Activated CD8-positive, alpha-beta T cell treated with anti-CD3 and anti-CD28 coated beads, Interleukin-2, amount 10 ng/mL, durations not matched to agents 7 days and 5 days (primary cell): ENCODE measurements at regions not wholly inside any gene's neighbourhood (a gene's known extent, or its start where the extent isn't known, plus 50 kb on each side); places are given as distances from the start of the nearest gene placed in this dataset.
"Not testable (repeated sequence)": the region's sequence is repeated elsewhere in the genome, so short reads cannot be mapped to it uniquely, and the experiment has no call there.

Experiments used
- ATAC-seq: fragments of 150-1000 bp; cut with Tn5 transposase; one replicate; pipeline ENCODE4 v1.10.0; 2021; ENCODE audit warnings: moderate library complexity
- CTCF ChIA-PET: fragments of 350-600 bp; sonication (Branson Sonifier 250); formaldehyde crosslinking; loops from one replicate; lab custom pipeline; 2021; ENCODE audit warnings: antibody characterized with exemption; lab: Charles Lee
- POLR2A ChIA-PET: fragments of 350-600 bp; sonication (Branson Sonifier 250); formaldehyde crosslinking; loops from one replicate; lab custom pipeline; 2021; ENCODE audit warnings: antibody characterized with exemption; lab: Charles Lee
- DNase-seq: peaks from one replicate; pipeline ENCODE4 v3.0.0-alpha.2; 2020
- H3K27ac Mint-ChIP-seq: one replicate; pipeline ENCODE4 v1.8.0; 2021; ENCODE audit warnings: mild to moderate bottlenecking, mixed read lengths
- H3K27me3 Mint-ChIP-seq: one replicate; pipeline ENCODE4 v1.8.0; 2021; ENCODE audit warnings: low read depth, mixed read lengths
- H3K36me3 Mint-ChIP-seq: one replicate; pipeline ENCODE4 v1.8.0; 2021; ENCODE audit warnings: low read depth, mixed read lengths
- H3K4me1 Mint-ChIP-seq: one replicate; pipeline ENCODE4 v1.8.0; 2021; ENCODE audit warnings: low read depth, mixed read lengths
- H3K4me3 Mint-ChIP-seq: one replicate; pipeline ENCODE4 v1.8.0; 2021; ENCODE audit warnings: mild to moderate bottlenecking, mixed read lengths
- H3K9me3 Mint-ChIP-seq: one replicate; pipeline ENCODE4 v1.8.0; 2022; ENCODE audit warnings: mixed read lengths; ENCODE audit not compliant: insufficient read depth

- H3K4me3 Mint-ChIP-seq, result no peak overlapping the region
- POLR2A ChIA-PET, result no interaction called here
- no peaks in the 10 kb centered on the region for H3K4me1 Mint-ChIP-seq
- no peak overlapping the region for H3K27ac Mint-ChIP-seq
- peaks cover 3% of the 10 kb centered on the region for H3K27me3 Mint-ChIP-seq
- CTCF ChIA-PET, result no interaction called here
- DNase-seq, result no peak
- no peaks in the 10 kb centered on the region for H3K9me3 Mint-ChIP-seq
- no peaks in the 10 kb centered on the region for H3K36me3 Mint-ChIP-seq
- ATAC-seq, result no peak
These were observed 80.8 kb upstream of the AGAP1 start for GRCh38 chr2:235413064-235413463.

- Mint-ChIP-seq H3K36me3 (no peaks in the 10 kb centered on the region), H3K27ac (no peak overlapping the region), H3K27me3 (peaks cover 3% of the 10 kb centered on the region), H3K4me1 (no peaks in the 10 kb centered on the region), H3K9me3 (no peaks in the 10 kb centered on the region), H3K4me3 (no peak overlapping the region)
- ChIA-PET CTCF (no interaction called here), POLR2A (no interaction called here)
- ATAC-seq (no peak), DNase-seq (no peak)
These were observed 79.4 kb upstream of the AGAP1 start for GRCh38 chr2:235414422-235414821.

GRCh38 chr2:235416858-235417499, 76.9 kb upstream of the AGAP1 start:
- Mint-ChIP-seq H3K36me3 (no peaks in the 10 kb centered on the region), H3K27ac (no peak overlapping the region), H3K4me3 (no peak overlapping the region), H3K4me1 (no peaks in the 10 kb centered on the region), H3K9me3 (no peaks in the 10 kb centered on the region), H3K27me3 (peaks cover 3% of the 10 kb centered on the region)
- ChIA-PET POLR2A (no interaction called here), CTCF (no interaction called here)
- DNase-seq (no peak), ATAC-seq (no peak)

- Mint-ChIP-seq H3K9me3 (no peaks in the 10 kb centered on the region), H3K36me3 (no peaks in the 10 kb centered on the region), H3K27ac (no peak overlapping the region), H3K4me1 (no peaks in the 10 kb centered on the region), H3K4me3 (no peak overlapping the region), H3K27me3 (peaks cover 3% of the 10 kb centered on the region)
- ChIA-PET CTCF (interaction anchor here (1.0 kb wide), 1 partner anchor 12 kb away, joined by 3 read pairs; no protein-coding TSS in a partner anchor), POLR2A (no interaction called here)
- DNase-seq, result no peak
- ATAC-seq, result no peak
These were observed 74.9 kb upstream of the AGAP1 start for GRCh38 chr2:235418918-235419317.

GRCh38 chr2:235419996-235420395, 73.8 kb upstream of the AGAP1 start:
- no peak overlapping the region for H3K4me3 Mint-ChIP-seq
- ChIA-PET CTCF (no interaction called here), POLR2A (no interaction called here)
- H3K36me3 Mint-ChIP-seq, result no peaks in the 10 kb centered on the region
- H3K9me3 Mint-ChIP-seq, result no peaks in the 10 kb centered on the region
- H3K4me1 Mint-ChIP-seq, result no peaks in the 10 kb centered on the region
- ATAC-seq (no peak), DNase-seq (no peak)
- no peak overlapping the region for H3K27ac Mint-ChIP-seq
- peaks cover 3% of the 10 kb centered on the region for H3K27me3 Mint-ChIP-seq

- ATAC-seq, result no peak
- no peak overlapping the region for H3K4me3 Mint-ChIP-seq
- no peak for DNase-seq
- POLR2A ChIA-PET, result no interaction called here
- CTCF ChIA-PET, result no interaction called here
- no peaks in the 10 kb centered on the region for H3K4me1 Mint-ChIP-seq
- H3K27me3 Mint-ChIP-seq, result peaks cover 3% of the 10 kb centered on the region
- no peaks in the 10 kb centered on the region for H3K9me3 Mint-ChIP-seq
- no peak overlapping the region for H3K27ac Mint-ChIP-seq
- H3K36me3 Mint-ChIP-seq, result no peaks in the 10 kb centered on the region
These were observed 72.2 kb upstream of the AGAP1 start for GRCh38 chr2:235421618-235422017.

- CTCF ChIA-PET, result interaction anchor here (1.2 kb wide), 1 partner anchor 12 kb away, joined by 3 read pairs; no protein-coding TSS in a partner anchor
These were observed 63.3 kb upstream of the AGAP1 start for GRCh38 chr2:235430366-235431083.

GRCh38 chr2:235432741-235433520, 60.9 kb upstream of the AGAP1 start:
- no peak for ATAC-seq
- no peak for DNase-seq
- Mint-ChIP-seq H3K9me3 (no peaks in the 10 kb centered on the region), H3K36me3 (no peaks in the 10 kb centered on the region), H3K27ac (no peak overlapping the region), H3K27me3 (no peaks in the 10 kb centered on the region), H3K4me3 (no peak overlapping the region), H3K4me1 (no peaks in the 10 kb centered on the region)
- ChIA-PET CTCF (no interaction called here), POLR2A (no interaction called here)

More at GRCh38 chr2:235430366-235431083, 63.3 kb upstream of the AGAP1 start:
- Mint-ChIP-seq H3K4me3 (no peak overlapping the region), H3K27me3 (no peaks in the 10 kb centered on the region), H3K4me1 (no peaks in the 10 kb centered on the region), H3K36me3 (no peaks in the 10 kb centered on the region), H3K27ac (no peak overlapping the region), H3K9me3 (no peaks in the 10 kb centered on the region)
- no peak for ATAC-seq
- no peak for DNase-seq
- POLR2A ChIA-PET, result no interaction called here

GRCh38 chr2:235433860-235434259, 60.0 kb upstream of the AGAP1 start:
- Mint-ChIP-seq H3K27ac (no peak overlapping the region), H3K4me3 (no peak overlapping the region), H3K4me1 (no peaks in the 10 kb centered on the region), H3K9me3 (no peaks in the 10 kb centered on the region), H3K27me3 (no peaks in the 10 kb centered on the region), H3K36me3 (no peaks in the 10 kb centered on the region)
- DNase-seq (no peak), ATAC-seq (no peak)
- ChIA-PET CTCF (no interaction called here), POLR2A (no interaction called here)

- Mint-ChIP-seq H3K4me3 (no peak overlapping the region), H3K27me3 (no peaks in the 10 kb centered on the region), H3K9me3 (no peaks in the 10 kb centered on the region), H3K36me3 (no peaks in the 10 kb centered on the region), H3K27ac (no peak overlapping the region), H3K4me1 (no peaks in the 10 kb centered on the region)
- POLR2A ChIA-PET, result no interaction called here
- CTCF ChIA-PET, result no interaction called here
- DNase-seq (no peak), ATAC-seq (no peak)
These were observed 53.7 kb upstream of the AGAP1 start for GRCh38 chr2:235439959-235440662.

- ATAC-seq, POLR2A ChIA-PET, DNase-seq, H3K36me3 Mint-ChIP-seq, H3K9me3 Mint-ChIP-seq, H3K27ac Mint-ChIP-seq, CTCF ChIA-PET, H3K4me3 Mint-ChIP-seq, H3K4me1 Mint-ChIP-seq, H3K27me3 Mint-ChIP-seq: not testable (repeated sequence)
These were observed 50.3 kb upstream of the AGAP1 start for GRCh38 chr2:235443580-235443979.
